Skin epidermis (tissue), 12 donors: ENCODE measurements at regions not wholly inside any gene's neighbourhood (a gene's known extent, or its start where the extent isn't known, plus 50 kb on each side); places are given as distances from the start of the nearest gene placed in this dataset.
A peak's percentile ranks its signal among the peaks of the same experiment; 100 is the strongest.

Experiments
- H3K27ac ChIP-seq, 21 experiments: fragments of 200-600 bp; sonication (generic) in 11 of 21; one replicate each; pipeline ENCODE4 v1.5.0; 2020; ENCODE audit warnings: mild to moderate bottlenecking in 3 of 21, inconsistent platforms in 2 of 21, moderate library complexity in 2 of 21
- H3K4me3 ChIP-seq, 7 experiments: fragments of 200-600 bp; sonication (generic) in 2 of 7; one replicate each; pipeline ENCODE4 v1.5.0; 2020; ENCODE audit warnings: inconsistent platforms in 2 of 7, mild to moderate bottlenecking in 2 of 7, moderate library complexity in 1 of 7

GRCh38 chr15:39417366-39418134 lies 163.3 kb upstream of the THBS1 start:
- Histone ChIP-seq H3K27ac (no peak overlapping the region), H3K4me3 (no peak overlapping the region)

DNA sequence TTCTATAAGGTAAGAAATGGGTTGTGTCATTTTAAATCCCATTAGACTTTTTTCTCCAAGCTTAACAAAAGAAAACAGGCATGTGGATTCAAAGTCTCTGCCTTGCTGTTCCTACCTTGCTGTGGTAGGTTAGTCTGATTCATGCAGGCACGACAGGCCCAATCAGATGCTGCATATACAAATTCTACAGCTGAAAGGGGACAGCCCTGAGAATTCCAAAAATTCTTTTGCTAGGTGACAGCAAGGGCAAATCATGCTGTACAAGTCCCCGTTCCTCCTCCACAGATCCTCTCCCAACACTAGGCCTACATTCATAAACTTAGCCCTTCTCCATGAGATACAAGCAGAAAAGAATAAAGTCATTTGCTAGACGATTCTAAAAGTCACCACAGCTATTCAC lies 161.2 kb upstream of the THBS1 start:
- peak overlapping the region in 4 of 21 experiments; percentile 42 to 80 (median 72) for H3K27ac ChIP-seq
- H3K4me3 ChIP-seq: peak overlapping the region in 1 of 7 experiments; percentile 25

- Histone ChIP-seq H3K4me3 (peak overlapping the region in 3 of 7 experiments; percentile 4 to 25 (median 15)), H3K27ac (peak overlapping the region in 12 of 21 experiments; percentile 9 to 80 (median 52))
These were observed 160.6 kb upstream of the THBS1 start for GRCh38 chr15:39420123-39420852.

- peak overlapping the region in 1 of 21 experiments; percentile 9 for H3K27ac ChIP-seq
- peak overlapping the region in 3 of 7 experiments; percentile 4 to 25 (median 15) for H3K4me3 ChIP-seq
These were observed 160.1 kb upstream of the THBS1 start for GRCh38 chr15:39420853-39421192.

DNA sequence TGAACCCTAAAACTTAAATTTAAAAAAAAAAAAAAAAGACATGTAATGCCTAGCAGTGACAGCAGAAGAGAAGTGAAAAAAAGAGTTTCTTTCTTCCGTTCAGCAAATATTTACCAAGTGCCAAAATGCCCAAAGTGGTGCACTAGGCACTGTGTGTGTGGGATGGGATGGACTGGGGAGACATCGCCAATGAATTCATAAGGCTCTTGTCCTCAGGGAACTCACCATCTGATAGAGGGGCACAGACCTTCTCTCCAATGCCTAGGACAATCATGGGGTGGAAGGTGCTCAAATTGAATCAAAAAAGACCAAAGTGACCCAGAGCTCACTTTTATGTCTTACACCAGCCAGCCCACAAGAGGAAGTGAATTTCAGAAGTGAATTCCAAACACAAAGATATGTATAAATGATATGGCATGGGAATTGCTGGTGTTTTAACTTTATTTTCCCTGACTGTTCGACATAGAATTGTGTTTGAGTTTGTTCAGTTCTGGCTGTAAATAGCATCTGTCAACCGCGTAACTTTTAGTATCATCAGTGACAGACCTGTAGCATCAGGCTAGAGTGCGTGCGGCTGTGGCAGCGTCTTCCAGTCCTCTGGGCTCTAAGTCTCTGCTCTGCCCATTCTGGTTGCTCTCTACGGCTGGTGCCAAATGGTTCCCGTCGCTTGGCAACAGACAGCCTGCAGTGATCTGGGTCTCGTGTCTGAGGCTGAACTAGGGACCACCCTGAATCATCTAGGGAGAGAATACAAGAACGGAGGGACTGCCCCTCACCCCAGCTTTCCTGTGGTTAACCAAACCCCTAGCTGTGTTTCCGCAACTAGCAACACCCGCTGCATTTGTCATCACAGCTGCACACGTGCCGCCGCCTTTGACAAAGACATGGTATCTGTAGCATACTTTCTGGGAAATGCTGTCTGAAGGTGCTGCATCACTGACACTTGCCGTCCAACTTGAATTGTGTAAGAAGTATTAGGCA lies 154.0 kb upstream of the THBS1 start:
- no peak overlapping the region for H3K27ac ChIP-seq
- no peak overlapping the region for H3K4me3 ChIP-seq

DNA sequence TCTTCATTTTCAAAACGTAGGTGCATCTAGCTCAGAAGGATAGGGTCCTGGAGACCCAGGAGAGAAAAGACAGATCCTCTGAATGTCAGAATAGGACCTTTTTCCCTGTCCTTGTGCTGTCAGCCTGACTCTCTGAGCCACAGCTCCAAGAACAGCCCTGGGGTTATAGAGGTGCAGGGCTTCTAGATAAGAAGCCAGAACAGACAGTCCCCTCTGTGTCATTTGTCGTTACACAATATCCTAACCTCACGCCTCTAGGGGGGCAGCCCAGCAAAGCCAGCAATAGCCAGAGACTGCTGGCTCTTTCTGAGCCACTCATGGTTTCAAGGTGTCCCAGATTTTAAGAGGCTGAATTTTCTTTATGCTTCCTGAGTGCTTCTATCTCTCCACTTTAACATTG lies 153.2 kb upstream of the THBS1 start:
- Histone ChIP-seq H3K4me3 (no peak overlapping the region), H3K27ac (peak overlapping the region in 1 of 21 experiments; percentile 26)

DNA sequence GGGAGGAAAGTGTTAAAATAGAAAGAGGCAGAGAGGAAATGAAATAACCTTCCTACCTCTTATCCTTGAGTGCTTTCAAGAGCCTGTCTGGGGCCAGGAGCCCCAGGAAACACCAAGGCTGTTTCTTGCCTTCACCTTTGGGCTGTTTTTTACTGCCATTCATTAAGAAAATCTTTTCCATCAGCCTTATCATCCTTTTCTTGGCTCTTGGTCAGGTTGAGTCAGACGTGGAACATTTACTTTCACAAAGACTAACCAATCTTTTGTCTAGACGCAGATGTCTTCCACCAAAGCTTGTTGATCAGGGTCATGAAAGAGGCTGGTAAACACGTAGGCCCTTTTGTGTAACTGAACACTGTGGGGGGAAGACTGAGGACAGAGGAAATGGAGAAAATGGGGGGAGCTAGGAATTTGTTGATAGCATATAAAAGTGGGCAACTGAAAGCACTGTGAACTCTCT lies 151.0 kb upstream of the THBS1 start:
- peak overlapping the region in 5 of 21 experiments; percentile 3 to 75 (median 47) for H3K27ac ChIP-seq

DNA sequence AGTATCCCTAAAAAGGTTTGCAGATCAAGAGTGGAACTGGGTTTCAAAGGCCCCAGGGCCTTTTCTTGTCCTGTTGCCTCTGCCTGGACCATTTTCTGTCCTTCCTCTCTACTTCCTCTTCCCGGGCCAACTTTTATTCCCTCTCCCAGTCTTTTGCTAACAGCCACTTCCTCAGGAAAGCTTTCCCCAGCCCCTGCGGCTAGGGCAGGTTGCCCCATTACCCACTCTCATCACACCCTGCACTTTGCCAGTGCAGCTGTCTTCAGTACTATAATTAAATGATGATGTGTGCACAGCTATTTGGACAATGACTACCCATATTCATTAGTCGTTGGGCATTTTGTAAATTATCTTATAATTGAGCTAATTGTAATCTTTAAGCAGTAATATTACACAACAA lies 150.5 kb upstream of the THBS1 start:
- Histone ChIP-seq H3K4me3 (no peak overlapping the region), H3K27ac (peak overlapping the region in 5 of 21 experiments; percentile 3 to 75 (median 47))

More for the DNA sequence above, 151.0 kb upstream of the THBS1 start:
- no peak overlapping the region for H3K4me3 ChIP-seq

DNA sequence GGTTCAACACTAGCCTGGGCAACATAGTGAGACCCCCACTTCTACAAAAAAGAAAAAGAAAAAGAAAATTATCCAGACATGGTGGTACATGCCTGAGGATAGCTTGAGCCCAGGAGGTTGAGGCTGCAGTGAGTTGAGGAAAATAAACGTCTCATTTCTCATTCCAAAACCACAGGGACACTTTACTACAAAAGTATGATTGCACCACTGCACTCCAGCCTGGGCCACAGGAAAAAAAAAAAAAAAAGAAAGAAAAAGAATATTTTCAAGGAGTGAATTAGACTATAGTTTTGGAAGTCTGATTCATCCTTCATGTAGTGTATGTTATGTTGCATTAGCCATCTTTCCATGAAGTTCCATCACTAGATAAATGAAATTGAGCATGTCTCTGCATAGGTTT lies 149.5 kb upstream of the THBS1 start:
- peak overlapping the region in 1 of 21 experiments; percentile 68 for H3K27ac ChIP-seq
- H3K4me3 ChIP-seq: no peak overlapping the region

DNA sequence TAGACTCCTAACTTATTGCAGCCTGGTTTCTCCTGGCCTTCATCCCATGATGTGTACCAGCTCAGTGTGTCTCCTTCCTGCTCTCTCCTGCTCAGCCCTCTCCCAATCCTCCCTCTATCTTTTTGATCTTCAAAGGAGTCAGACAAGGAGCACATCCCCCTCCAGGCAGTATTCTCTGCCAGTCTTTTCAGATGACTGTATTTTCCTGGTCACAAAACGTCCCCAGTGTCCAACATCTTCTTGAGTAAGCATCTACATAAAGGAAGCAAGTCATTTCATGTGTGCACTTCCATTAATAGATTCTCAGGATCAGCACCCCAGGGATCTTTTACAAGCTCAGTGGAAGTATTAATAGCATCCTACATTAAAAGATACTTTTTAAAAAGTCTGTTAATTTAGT lies 148.9 kb upstream of the THBS1 start:
- no peak overlapping the region for H3K27ac ChIP-seq

DNA sequence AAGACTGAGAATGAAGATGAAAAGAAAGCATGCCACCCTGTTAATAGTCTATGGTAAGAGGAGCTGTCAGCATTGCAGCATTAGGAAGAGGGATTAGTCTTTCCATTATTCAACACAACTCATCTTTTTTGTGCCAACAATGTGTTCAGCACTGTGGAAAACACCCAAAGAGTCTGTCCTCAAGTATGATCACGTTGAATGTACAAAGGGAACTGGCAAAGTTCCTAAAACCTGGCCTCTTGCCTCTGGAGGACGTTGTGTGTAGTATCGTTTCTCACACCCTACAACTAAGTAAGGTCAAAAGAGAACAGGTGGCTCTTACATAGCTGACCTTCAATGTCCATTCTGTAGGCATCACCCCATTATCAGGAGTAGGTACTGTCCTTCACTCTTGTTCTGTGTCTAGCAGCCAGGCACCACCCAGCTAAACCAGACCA lies 147.9 kb upstream of the THBS1 start:
- no peak overlapping the region for H3K27ac ChIP-seq
- H3K4me3 ChIP-seq: no peak overlapping the region

More for the DNA sequence above, 148.9 kb upstream of the THBS1 start:
- H3K4me3 ChIP-seq: no peak overlapping the region

DNA sequence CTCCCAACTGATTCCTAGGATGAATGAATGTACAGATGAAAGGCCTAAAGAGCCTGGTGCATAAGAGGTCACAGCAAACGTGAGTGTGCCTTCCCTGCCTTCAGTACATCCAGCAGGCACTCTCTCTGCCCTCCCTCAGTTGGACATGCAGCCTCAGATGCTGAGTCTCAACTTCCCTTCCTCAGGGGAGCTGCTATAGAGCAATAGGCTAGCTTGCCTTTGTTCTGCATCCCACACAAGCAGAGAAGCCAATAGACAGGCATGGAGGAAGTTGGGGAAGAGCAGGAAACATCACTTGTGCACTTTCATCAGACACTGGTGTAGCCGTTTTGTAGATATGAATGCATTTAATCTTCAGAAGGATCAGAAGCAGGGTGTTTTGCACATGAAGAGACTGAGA lies 147.5 kb upstream of the THBS1 start:
- H3K4me3 ChIP-seq: no peak overlapping the region
- no peak overlapping the region for H3K27ac ChIP-seq

GRCh38 chr15:39434163-39434562 lies 146.7 kb upstream of the THBS1 start:
- Histone ChIP-seq H3K4me3 (no peak overlapping the region), H3K27ac (peak overlapping the region in 3 of 21 experiments; percentile 2 to 36 (median 29))

GRCh38 chr15:39434751-39435238 lies 146.1 kb upstream of the THBS1 start:
- no peak overlapping the region for H3K4me3 ChIP-seq
- H3K27ac ChIP-seq: peak overlapping the region in 3 of 21 experiments; percentile 2 to 36 (median 29)

DNA sequence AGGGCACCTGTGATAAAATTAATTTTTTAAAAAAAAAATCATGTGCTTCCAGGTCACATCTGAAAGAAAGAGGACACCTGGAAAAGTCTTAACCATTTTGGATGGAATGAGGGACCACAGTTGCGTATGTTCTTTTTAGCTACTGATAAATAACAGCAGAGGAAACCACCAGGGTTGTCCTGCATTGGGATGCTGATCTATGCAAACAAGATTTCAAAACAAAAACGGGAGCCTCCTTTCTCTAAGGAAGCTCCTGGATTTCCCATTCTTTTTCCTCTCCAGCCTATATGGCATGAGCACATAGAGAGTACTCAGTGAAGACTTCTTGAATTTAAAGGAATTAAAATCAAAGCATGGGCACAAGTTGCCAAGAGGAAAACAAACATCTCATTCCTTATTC lies 145.6 kb upstream of the THBS1 start:
- Histone ChIP-seq H3K27ac (no peak overlapping the region), H3K4me3 (no peak overlapping the region)

- Histone ChIP-seq H3K4me3 (no peak overlapping the region), H3K27ac (no peak overlapping the region)
These were observed 142.6 kb upstream of the THBS1 start for GRCh38 chr15:39438260-39438659.

DNA sequence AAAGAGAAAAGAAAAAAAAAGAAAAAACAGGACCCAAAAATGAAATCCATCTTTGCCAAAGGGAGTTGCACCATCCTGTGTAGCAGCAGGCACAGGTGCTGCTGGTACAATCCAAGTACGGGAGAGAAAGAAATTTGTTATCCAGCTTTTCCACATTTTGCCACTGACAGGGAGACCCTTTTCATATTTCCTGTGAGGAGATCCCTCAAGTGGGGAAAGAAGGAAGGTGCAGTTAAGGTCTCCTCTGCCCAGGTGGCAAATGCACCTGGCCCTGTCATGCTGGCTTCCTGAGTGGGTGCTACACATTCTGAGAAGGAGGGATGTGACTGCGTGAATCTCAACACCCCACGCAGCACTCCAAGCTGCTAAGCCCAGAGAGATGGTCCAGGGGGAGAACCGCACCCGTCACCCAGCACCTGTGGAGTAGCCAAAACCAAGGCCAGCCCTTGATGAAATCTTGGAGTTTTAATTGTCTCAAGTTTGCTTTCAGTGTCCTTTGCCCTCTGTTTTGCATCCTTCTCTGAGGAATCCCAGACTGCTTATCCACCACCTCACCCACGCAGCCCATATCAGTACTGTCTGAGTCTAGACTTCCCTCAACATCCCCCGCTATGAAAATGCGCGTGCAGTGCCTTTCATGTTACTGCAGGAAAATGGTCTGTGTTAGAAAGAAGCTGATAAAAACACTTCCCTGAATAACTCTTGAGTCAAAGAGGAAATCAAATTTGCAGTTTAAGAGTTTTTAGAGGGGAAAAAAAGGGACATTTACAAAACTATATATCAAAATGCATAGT lies 141.9 kb upstream of the THBS1 start:
- Histone ChIP-seq H3K4me3 (no peak overlapping the region), H3K27ac (no peak overlapping the region)

GRCh38 chr15:39442898-39443297 lies 138.0 kb upstream of the THBS1 start:
- H3K27ac ChIP-seq: no peak overlapping the region
- H3K4me3 ChIP-seq: no peak overlapping the region
